ENCODE measurements at regions not wholly inside any gene's neighbourhood (a gene's known extent, or its start where the extent isn't known, plus 50 kb on each side); places are given as distances from the start of the nearest gene placed in this dataset.

GRCh38 chr15:55026381-55026780 lies 170.4 kb downstream of the RSL24D1 start:
- no peak for DNase-seq (ENCODE audit: low spot score)

GRCh38 chr15:55017635-55018034 lies 179.1 kb downstream of the RSL24D1 start:
- no peak for DNase-seq (ENCODE audit: low spot score)

GRCh38 chr15:55016225-55016624 lies 180.5 kb downstream of the RSL24D1 start:
- DNase-seq (ENCODE audit: low spot score): no peak

- no peak for DNase-seq (ENCODE audit: low spot score)
Observed at GRCh38 chr15:55015093-55015445, 181.7 kb downstream of the RSL24D1 start.

- DNase-seq (ENCODE audit: low spot score): no peak
Observed at GRCh38 chr15:55014391-55015092, 182.2 kb downstream of the RSL24D1 start.

GRCh38 chr15:55008421-55008820 lies 188.3 kb downstream of the RSL24D1 start:
- DNase-seq (ENCODE audit: low spot score): no peak

- DNase-seq (ENCODE audit: low spot score): peak; percentile 22
Observed at GRCh38 chr15:55007561-55007960, 189.2 kb downstream of the RSL24D1 start.

GRCh38 chr15:55005679-55006078 lies 191.1 kb downstream of the RSL24D1 start:
- DNase-seq (ENCODE audit: low spot score): no peak

GRCh38 chr15:55003965-55004873 lies 192.5 kb downstream of the RSL24D1 start:
- no peak for DNase-seq (ENCODE audit: low spot score)

GRCh38 chr15:54998661-54999060 lies 198.1 kb downstream of the RSL24D1 start:
- no peak for DNase-seq (ENCODE audit: low spot score)

- DNase-seq (ENCODE audit: low spot score): no peak
Observed at GRCh38 chr15:54990793-54991192, 205.9 kb downstream of the RSL24D1 start.

- no peak for DNase-seq (ENCODE audit: low spot score)
Observed at GRCh38 chr15:54987881-54988280, 208.9 kb downstream of the RSL24D1 start.

GRCh38 chr15:54979964-54980363 lies 216.8 kb downstream of the RSL24D1 start:
- DNase-seq (ENCODE audit: low spot score): no peak

GRCh38 chr15:54962637-54963036 lies 234.1 kb downstream of the RSL24D1 start:
- no peak for DNase-seq (ENCODE audit: low spot score)

- no peak for DNase-seq (ENCODE audit: low spot score)
Observed at GRCh38 chr15:54960266-54960665, 236.5 kb downstream of the RSL24D1 start.

- no peak for DNase-seq (ENCODE audit: low spot score)
Observed at GRCh38 chr15:54941417-54941816, 255.3 kb downstream of the RSL24D1 start.

GRCh38 chr15:54917312-54917711 lies 279.4 kb downstream of the RSL24D1 start:
- DNase-seq (ENCODE audit: low spot score): no peak

- no peak for DNase-seq (ENCODE audit: low spot score)
Observed at GRCh38 chr15:54915380-54915779, 281.4 kb downstream of the RSL24D1 start.

- DNase-seq (ENCODE audit: low spot score): no peak
Observed at GRCh38 chr15:54884312-54884711, 312.4 kb downstream of the RSL24D1 start.

GRCh38 chr15:54859982-54860381 lies 336.8 kb downstream of the RSL24D1 start:
- DNase-seq (ENCODE audit: low spot score): no peak

- no peak for DNase-seq (ENCODE audit: low spot score)
Observed at GRCh38 chr15:54854667-54855066, 342.1 kb downstream of the RSL24D1 start.

GRCh38 chr15:54850101-54850500 lies 346.6 kb downstream of the RSL24D1 start:
- no peak for DNase-seq (ENCODE audit: low spot score)

- no peak for DNase-seq (ENCODE audit: low spot score)
Observed at GRCh38 chr15:54843006-54843405, 353.7 kb downstream of the RSL24D1 start.

Data from kidney tubule cell (primary cell).